ENCODE measurements at regions not wholly inside any gene's neighbourhood (a gene's known extent, or its start where the extent isn't known, plus 50 kb on each side); places are given as distances from the start of the nearest gene placed in this dataset.

GRCh38 chr18:60508108-60508507 is 135.5 kb upstream of the MC4R start:
- TF ChIP-seq CTCF (IDR thresholded peaks at IDR 0.05; ENCODE audit: low read length), result no peak
- no peak for TF ChIP-seq EZH2 (IDR thresholded peaks at IDR 0.05; ENCODE audit: borderline replicate concordance, low read length)

All from OCI-LY1 (cell line).